ENCODE measurements at regions not wholly inside any gene's neighbourhood (a gene's known extent, or its start where the extent isn't known, plus 50 kb on each side); places are given as distances from the start of the nearest gene placed in this dataset.

- TF ChIP-seq, protein P1, sequence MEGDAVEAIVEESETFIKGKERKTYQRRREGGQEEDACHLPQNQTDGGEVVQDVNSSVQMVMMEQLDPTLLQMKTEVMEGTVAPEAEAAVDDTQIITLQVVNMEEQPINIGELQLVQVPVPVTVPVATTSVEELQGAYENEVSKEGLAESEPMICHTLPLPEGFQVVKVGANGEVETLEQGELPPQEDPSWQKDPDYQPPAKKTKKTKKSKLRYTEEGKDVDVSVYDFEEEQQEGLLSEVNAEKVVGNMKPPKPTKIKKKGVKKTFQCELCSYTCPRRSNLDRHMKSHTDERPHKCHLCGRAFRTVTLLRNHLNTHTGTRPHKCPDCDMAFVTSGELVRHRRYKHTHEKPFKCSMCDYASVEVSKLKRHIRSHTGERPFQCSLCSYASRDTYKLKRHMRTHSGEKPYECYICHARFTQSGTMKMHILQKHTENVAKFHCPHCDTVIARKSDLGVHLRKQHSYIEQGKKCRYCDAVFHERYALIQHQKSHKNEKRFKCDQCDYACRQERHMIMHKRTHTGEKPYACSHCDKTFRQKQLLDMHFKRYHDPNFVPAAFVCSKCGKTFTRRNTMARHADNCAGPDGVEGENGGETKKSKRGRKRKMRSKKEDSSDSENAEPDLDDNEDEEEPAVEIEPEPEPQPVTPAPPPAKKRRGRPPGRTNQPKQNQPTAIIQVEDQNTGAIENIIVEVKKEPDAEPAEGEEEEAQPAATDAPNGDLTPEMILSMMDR (conservative IDR thresholded peaks at IDR 0.05): no peak
- Histone ChIP-seq H2BK20ac (ENCODE audit: low read depth, low read length, poor library complexity, severe bottlenecking) (no peak overlapping the region), H4K8ac (replicated peaks; ENCODE audit: insufficient read length, low read depth, low read length) (no peak overlapping the region), H3K9ac (ENCODE audit: extremely low read depth, insufficient read length, low read length) (no peak overlapping the region), H3K4ac (ENCODE audit: low read depth, low read length) (no peak overlapping the region), H3K79me1 (ENCODE audit: insufficient read depth, low read depth, low read length, poor library complexity, severe bottlenecking) (no peaks in the 10 kb centered on the region), H2AFZ (ENCODE audit: low read length) (no peak overlapping the region), H2BK12ac (ENCODE audit: insufficient read length, low read depth, low read length) (no peak overlapping the region), H2BK5ac (ENCODE audit: insufficient read length, low read length) (no peak overlapping the region), H3K23ac (ENCODE audit: insufficient read length, low read depth, low read length) (no peak overlapping the region), H3K4me1 (ENCODE audit: insufficient read depth, low read length) (no peaks in the 10 kb centered on the region), H3K9me3 (ENCODE audit: control insufficient read depth, low read depth, low read length) (no peaks in the 10 kb centered on the region), H3K14ac (ENCODE audit: insufficient read depth, low read length) (no peak overlapping the region), H3K27me3 (ENCODE audit: insufficient read depth, low read length) (no peaks in the 10 kb centered on the region), H2AK5ac (ENCODE audit: insufficient read length, low read length) (no peak overlapping the region), H3T11ph (ENCODE audit: low read length) (no peak overlapping the region), H3K56ac (ENCODE audit: insufficient read length, low read depth, low read length) (no peak overlapping the region), H2BK120ac (ENCODE audit: low read depth, low read length, poor library complexity, severe bottlenecking) (no peak overlapping the region), H4K5ac (ENCODE audit: insufficient read length, low read depth, low read length) (no peak overlapping the region), H3K79me2 (ENCODE audit: insufficient read depth, low read length) (no peaks in the 10 kb centered on the region), H3K27ac (ENCODE audit: insufficient read length, low read depth, low read length) (no peak overlapping the region), H3K18ac (ENCODE audit: insufficient read length, low read depth, low read length) (no peak overlapping the region), H4K91ac (ENCODE audit: insufficient read length, low read depth, low read length) (no peak overlapping the region), H2BK15ac (ENCODE audit: low read depth, low read length) (no peak overlapping the region), H4K20me1 (ENCODE audit: control insufficient read depth, insufficient read depth, insufficient read length) (no peaks in the 10 kb centered on the region), H3K4me2 (ENCODE audit: insufficient read depth, insufficient read length, low read length) (no peak overlapping the region), H3K23me2 (ENCODE audit: insufficient read length, low read depth, low read length, poor library complexity, severe bottlenecking) (no peaks in the 10 kb centered on the region)
- H3K4me1 Mint-ChIP-seq: peaks cover 0 to 5% of the 10 kb centered on the region in 2 experiments; a peak in 3 of 4 replicates
- no peak overlapping the region for H3K4me3 Mint-ChIP-seq
- H3K27ac Mint-ChIP-seq: no peak overlapping the region
- no peaks in the 10 kb centered on the region; a peak in 1 of 5 replicates for H3K9me3 Mint-ChIP-seq
- no CpG with 5 or more reads among the region's 2 CpGs for WGBS (ENCODE audit: extremely low coverage, insufficient read length, low lambda C conversion rate)
- DNase-seq: no peak
- H3K27me3 Mint-ChIP-seq (ENCODE audit: low read depth): no peaks in the 10 kb centered on the region
- H3K36me3 Mint-ChIP-seq (ENCODE audit: insufficient read depth in 1 of 3, low read depth in 3 of 3): no peaks in the 10 kb centered on the region; a peak in 1 of 7 replicates
Observed at GRCh38 chr5:110017854-110018253, 328.1 kb downstream of the MAN2A1 start.

Data from H9 (cell line).